H9 (cell line): ENCODE measurements at regions not wholly inside any gene's neighbourhood (a gene's known extent, or its start where the extent isn't known, plus 50 kb on each side); places are given as distances from the start of the nearest gene placed in this dataset.

ENCODE experiments used
- DNase-seq: peaks from one replicate; pipeline ENCODE4 v3.0.0-alpha.2; 2017
- H2AFZ ChIP-seq: one replicate; pipeline ENCODE4 v1.6.1; 2013; ENCODE audit warnings: mild to moderate bottlenecking, low read length, control low read depth, moderate library complexity
- H2AK5ac ChIP-seq: 2 replicates; pipeline ENCODE4 v1.6.1; 2013; ENCODE audit warnings: low read length, control low read depth, mixed read lengths; ENCODE audit not compliant: insufficient read length
- H2BK120ac ChIP-seq: one replicate; pipeline ENCODE4 v1.6.1; 2013; ENCODE audit warnings: low read depth, mild to moderate bottlenecking, low read length, control low read depth, inconsistent platforms; ENCODE audit not compliant: poor library complexity, severe bottlenecking
- H2BK12ac ChIP-seq: 2 replicates; pipeline ENCODE4 v1.6.1; 2013; ENCODE audit warnings: low read length, control low read depth, mixed read lengths, low read depth; ENCODE audit not compliant: insufficient read length
- H2BK15ac ChIP-seq: 2 replicates; pipeline ENCODE4 v1.6.1; 2013; ENCODE audit warnings: low read depth, low read length, control low read depth
- H2BK20ac ChIP-seq: one replicate; pipeline ENCODE4 v1.6.1; 2013; ENCODE audit warnings: low read depth, mild to moderate bottlenecking, low read length, control low read depth, inconsistent platforms; ENCODE audit not compliant: poor library complexity, severe bottlenecking
- H2BK5ac ChIP-seq: 2 replicates; pipeline ENCODE4 v1.6.1; 2013; ENCODE audit warnings: low read length, control low read depth, mixed read lengths; ENCODE audit not compliant: insufficient read length
- H3K14ac ChIP-seq: 2 replicates; pipeline ENCODE4 v1.6.1; 2013; ENCODE audit warnings: low read length, control low read depth; ENCODE audit not compliant: insufficient read depth
- H3K18ac ChIP-seq: 2 replicates; pipeline ENCODE4 v1.6.1; 2013; ENCODE audit warnings: low read depth, mild to moderate bottlenecking, mixed read lengths, low read length, control low read depth; ENCODE audit not compliant: insufficient read length
- H3K23ac ChIP-seq: 2 replicates; pipeline ENCODE4 v1.6.1; 2013; ENCODE audit warnings: low read length, control low read depth, mixed read lengths, low read depth; ENCODE audit not compliant: insufficient read length
- H3K23me2 ChIP-seq: 2 replicates; pipeline ENCODE4 v1.6.1; 2013; ENCODE audit warnings: low read depth, mild to moderate bottlenecking, mixed read lengths, low read length, control low read depth; ENCODE audit not compliant: insufficient read length, poor library complexity, severe bottlenecking
- H3K27ac ChIP-seq: 2 replicates; pipeline ENCODE4 v1.5.1; 2013; ENCODE audit warnings: low read length, control low read depth, mixed read lengths, low read depth; ENCODE audit not compliant: insufficient read length
- H3K27me3 ChIP-seq: 2 replicates; pipeline ENCODE4 v1.6.1; 2013; ENCODE audit warnings: low read length, control low read depth, inconsistent platforms; ENCODE audit not compliant: insufficient read depth
- H3K4ac ChIP-seq: 2 replicates; pipeline ENCODE4 v1.6.1; 2013; ENCODE audit warnings: low read depth, mild to moderate bottlenecking, control low read depth, inconsistent platforms, low read length, moderate library complexity
- H3K4me1 ChIP-seq: 2 replicates; pipeline ENCODE4 v1.6.1; 2013; ENCODE audit warnings: low read length, control low read depth, inconsistent platforms; ENCODE audit not compliant: insufficient read depth
- H3K4me2 ChIP-seq: 2 replicates; pipeline ENCODE4 v1.6.1; 2013; ENCODE audit warnings: low read length, control low read depth, mixed read lengths; ENCODE audit not compliant: insufficient read length, insufficient read depth
- H3K56ac ChIP-seq: 2 replicates; pipeline ENCODE4 v1.6.1; 2013; ENCODE audit warnings: low read depth, mild to moderate bottlenecking, mixed read lengths, low read length, control low read depth; ENCODE audit not compliant: insufficient read length
- H3K79me1 ChIP-seq: 2 replicates; pipeline ENCODE4 v1.6.1; 2013; ENCODE audit warnings: low read depth, mild to moderate bottlenecking, moderate library complexity, low read length, control low read depth, inconsistent platforms; ENCODE audit not compliant: insufficient read depth, poor library complexity, severe bottlenecking
- H3K79me2 ChIP-seq: 2 replicates; pipeline ENCODE4 v1.6.1; 2013; ENCODE audit warnings: low read length, control low read depth, inconsistent platforms; ENCODE audit not compliant: insufficient read depth
- H3K9ac ChIP-seq: 2 replicates; pipeline ENCODE4 v1.6.1; 2013; ENCODE audit warnings: low read length, control low read depth, mixed read lengths; ENCODE audit not compliant: insufficient read length; ENCODE audit errors: extremely low read depth
- H3K9me3 ChIP-seq: one replicate; pipeline ENCODE4 v1.6.1; 2013; ENCODE audit warnings: low read depth, low read length, inconsistent platforms; ENCODE audit not compliant: control insufficient read depth
- H3T11ph ChIP-seq: one replicate; pipeline ENCODE4 v1.6.1; 2013; ENCODE audit warnings: mild to moderate bottlenecking, low read length, control low read depth, inconsistent platforms
- H4K20me1 ChIP-seq: one replicate; pipeline ENCODE4 v1.6.1; 2013; ENCODE audit not compliant: control insufficient read depth, insufficient read length, insufficient read depth
- H4K5ac ChIP-seq: 2 replicates; pipeline ENCODE4 v1.6.1; 2013; ENCODE audit warnings: low read depth, mild to moderate bottlenecking, mixed read lengths, low read length, control low read depth; ENCODE audit not compliant: insufficient read length
- H4K8ac ChIP-seq: replicated peaks from 2 replicates; pipeline ENCODE4 v1.6.1; 2013; ENCODE audit warnings: low read length, control low read depth, mixed read lengths, low read depth; ENCODE audit not compliant: insufficient read length
- H4K91ac ChIP-seq: 2 replicates; pipeline ENCODE4 v1.6.1; 2013; ENCODE audit warnings: low read depth, mild to moderate bottlenecking, moderate library complexity, mixed read lengths, low read length, control low read depth; ENCODE audit not compliant: insufficient read length
- H3K27ac Mint-ChIP-seq, 3 experiments: 2 replicates in 2 of 3; 3 replicates in 1 of 3; pipeline ENCODE4 v1.8.0; 2020 to 2021; ENCODE audit warnings: mixed read lengths in 3 of 3, mild to moderate bottlenecking in 1 of 3, moderate library complexity in 1 of 3
- H3K27me3 Mint-ChIP-seq: 2 replicates; pipeline ENCODE4 v1.8.0; 2021; ENCODE audit warnings: low read depth, mild to moderate bottlenecking, moderate library complexity, mixed read lengths
- H3K36me3 Mint-ChIP-seq, 3 experiments: 2 replicates in 2 of 3; 3 replicates in 1 of 3; pipeline ENCODE4 v1.8.0; 2020 to 2021; ENCODE audit warnings: low read depth in 3 of 3, mixed read lengths in 3 of 3; ENCODE audit not compliant: insufficient read depth in 1 of 3
- H3K4me1 Mint-ChIP-seq, 2 experiments: 2 replicates each; pipeline ENCODE4 v1.8.0; 2020; ENCODE audit warnings: mixed read lengths in 2 of 2
- H3K4me3 Mint-ChIP-seq, 2 experiments: 2 replicates in 1 of 2; 3 replicates in 1 of 2; pipeline ENCODE4 v1.8.0; 2020 to 2021; ENCODE audit warnings: mild to moderate bottlenecking in 2 of 2, mixed read lengths in 2 of 2, moderate library complexity in 1 of 2
- H3K9me3 Mint-ChIP-seq, 2 experiments: 2 replicates in 1 of 2; 3 replicates in 1 of 2; pipeline ENCODE4 v1.8.0; 2020; ENCODE audit warnings: mild to moderate bottlenecking in 2 of 2, mixed read lengths in 2 of 2, moderate library complexity in 1 of 2
- CTCF ChIP-seq: fragments of 200-600 bp; sonication (generic); conservative IDR thresholded peaks from 3 replicates; pipeline ENCODE4 v1.8.0; 2021; ENCODE audit warnings: antibody characterized with exemption, mild to moderate bottlenecking
- WGBS: extraction: QIAGEN DNeasy Blood & Tissue Kit; methylation state at CpG from one replicate; pipeline ENCODE4 v1.1.7; 2013; ENCODE audit warnings: missing lambda C conversion rate, low lambda C conversion rate, mixed read lengths; ENCODE audit not compliant: insufficient read length; ENCODE audit errors: extremely low coverage; 5-methylcytosine and 5-hydroxymethylcytosine counted together

DNA sequence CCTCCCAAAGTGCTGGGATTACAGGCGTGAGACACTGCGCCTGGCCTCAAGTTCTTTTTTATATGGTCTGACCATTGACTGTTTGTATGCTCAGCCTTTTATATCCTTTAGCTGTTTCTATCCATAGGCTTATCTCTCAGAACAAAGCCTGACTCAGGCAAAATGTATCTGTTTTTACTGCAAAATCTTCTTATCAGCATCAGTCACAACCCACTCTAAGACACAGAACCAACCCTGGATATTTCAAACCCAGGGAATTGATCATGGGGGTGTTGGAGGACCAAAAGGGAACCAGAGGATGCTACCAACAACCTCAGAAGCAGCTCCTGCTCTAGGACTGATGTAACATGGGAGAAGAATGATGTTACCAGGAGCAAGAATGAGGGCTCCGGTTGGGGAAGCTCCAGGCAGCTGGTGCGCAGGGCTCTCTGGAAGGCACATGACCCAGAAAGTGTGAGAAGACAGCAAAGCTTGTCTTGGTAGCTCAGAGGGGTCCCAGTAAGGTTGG lies 75.3 kb upstream of the NCK2 start:
- Mint-ChIP-seq H3K27ac (peak overlapping the region in 1 of 3 experiments; percentile 40; a peak in 1 of 7 replicates), H3K4me1 (peaks cover 3% of the 10 kb centered on the region in 2 experiments), H3K36me3 (peaks cover 10 to 23% (median 13%) of the 10 kb centered on the region in 3 experiments), H3K4me3 (no peak overlapping the region), H3K9me3 (peaks cover 28 to 32% of the 10 kb centered on the region in 2 experiments), H3K27me3 (peaks cover 5% of the 10 kb centered on the region)
- Histone ChIP-seq H2BK20ac (no peak overlapping the region), H2BK5ac (no peak overlapping the region), H2AFZ (no peak overlapping the region), H3K79me1 (no peaks in the 10 kb centered on the region), H3K27ac (no peak overlapping the region), H3K79me2 (no peaks in the 10 kb centered on the region), H3K4ac (no peak overlapping the region), H3K9ac (no peak overlapping the region), H2BK15ac (no peak overlapping the region), H4K8ac (no peak overlapping the region), H3T11ph (no peak overlapping the region), H4K5ac (no peak overlapping the region), H3K23ac (no peak overlapping the region), H3K9me3 (no peaks in the 10 kb centered on the region), H4K20me1 (no peaks in the 10 kb centered on the region), H2BK12ac (no peak overlapping the region), H3K4me1 (no peaks in the 10 kb centered on the region), H3K4me2 (no peak overlapping the region), H3K27me3 (no peaks in the 10 kb centered on the region), H3K23me2 (no peaks in the 10 kb centered on the region), H3K18ac (no peak overlapping the region), H4K91ac (no peak overlapping the region), H2BK120ac (no peak overlapping the region), H3K56ac (no peak overlapping the region), H3K14ac (no peak overlapping the region), H2AK5ac (no peak overlapping the region)
- DNase-seq: no peak
- no CpG with 5 or more reads among the region's 4 CpGs for WGBS
- no peak for TF ChIP-seq CTCF
